Activated B cell treated with CpG ODN at 0.5 μM for 24 hours (primary cell): ENCODE measurements at regions not wholly inside any gene's neighbourhood (a gene's known extent, or its start where the extent isn't known, plus 50 kb on each side); places are given as distances from the start of the nearest gene placed in this dataset.

Source experiments
- ATAC-seq: fragments of 200-7000 bp; cut with Tn5 transposase; one replicate; pipeline ENCODE4 v1.10.0; 2021; ENCODE audit warnings: low read depth, mild to moderate bottlenecking, moderate library complexity
- CTCF ChIA-PET: fragments of 350-600 bp; sonication (Branson Sonifier 250); formaldehyde crosslinking; loops from one replicate; lab custom pipeline; 2021; ENCODE audit warnings: antibody characterized with exemption; lab: Charles Lee
- POLR2A ChIA-PET: fragments of 350-600 bp; sonication (Branson Sonifier 250); formaldehyde crosslinking; loops from one replicate; lab custom pipeline; 2021; ENCODE audit warnings: antibody characterized with exemption; lab: Charles Lee
- DNase-seq: peaks from one replicate; pipeline ENCODE4 v3.0.0; 2022
- H3K27ac Mint-ChIP-seq: one replicate; pipeline ENCODE4 v1.8.0; 2020; ENCODE audit warnings: mixed read lengths
- H3K27me3 Mint-ChIP-seq: one replicate; pipeline ENCODE4 v1.8.0; 2021; ENCODE audit warnings: mixed read lengths
- H3K36me3 Mint-ChIP-seq: one replicate; pipeline ENCODE4 v1.8.0; 2021; ENCODE audit warnings: low read depth, mixed read lengths
- H3K4me1 Mint-ChIP-seq: one replicate; pipeline ENCODE4 v1.8.0; 2021; ENCODE audit warnings: mixed read lengths
- H3K4me3 Mint-ChIP-seq: one replicate; pipeline ENCODE4 v1.8.0; 2020; ENCODE audit warnings: mild to moderate bottlenecking, mixed read lengths
- H3K9me3 Mint-ChIP-seq: one replicate; pipeline ENCODE4 v1.8.0; 2020; ENCODE audit warnings: mixed read lengths
- CTCF ChIP-seq: fragments of 200-600 bp; IDR thresholded peaks from one replicate; pipeline ENCODE4 v1.8.0; 2022; ENCODE audit warnings: antibody characterized with exemption, mild to moderate bottlenecking
- intact Hi-C: fragments of 100-400 bp; cut with micrococcal nuclease; formaldehyde crosslinking; loops from one replicate; pipeline ENCODE4 v1.15.1; 2024

- Mint-ChIP-seq H3K4me1 (no peaks in the 10 kb centered on the region), H3K27ac (no peak overlapping the region)
- POLR2A ChIA-PET, result no interaction called here
Observed at GRCh38 chr4:27835851-27836250, 975.2 kb downstream of the STIM2 start.

GRCh38 chr4:27836523-27836922 lies 975.9 kb downstream of the STIM2 start:
- CTCF ChIA-PET, result no interaction called here
- Mint-ChIP-seq H3K9me3 (peaks cover 7% of the 10 kb centered on the region), H3K36me3 (no peaks in the 10 kb centered on the region), H3K27me3 (no peaks in the 10 kb centered on the region), H3K27ac (no peak overlapping the region), H3K4me3 (no peak overlapping the region), H3K4me1 (no peaks in the 10 kb centered on the region)
- intact Hi-C loops, result no loop called here
- POLR2A ChIA-PET, result no interaction called here
- ATAC-seq (no peak), DNase-seq (no peak)
- TF ChIP-seq CTCF, result no peak

More at GRCh38 chr4:27835851-27836250, 975.2 kb downstream of the STIM2 start:
- Mint-ChIP-seq H3K27me3 (no peaks in the 10 kb centered on the region), H3K4me3 (no peak overlapping the region), H3K9me3 (peaks cover 1% of the 10 kb centered on the region), H3K36me3 (no peaks in the 10 kb centered on the region)
- intact Hi-C loops, result no loop called here
- no peak for DNase-seq
- TF ChIP-seq CTCF, result no peak
- CTCF ChIA-PET, result no interaction called here
- ATAC-seq, result no peak

DNA sequence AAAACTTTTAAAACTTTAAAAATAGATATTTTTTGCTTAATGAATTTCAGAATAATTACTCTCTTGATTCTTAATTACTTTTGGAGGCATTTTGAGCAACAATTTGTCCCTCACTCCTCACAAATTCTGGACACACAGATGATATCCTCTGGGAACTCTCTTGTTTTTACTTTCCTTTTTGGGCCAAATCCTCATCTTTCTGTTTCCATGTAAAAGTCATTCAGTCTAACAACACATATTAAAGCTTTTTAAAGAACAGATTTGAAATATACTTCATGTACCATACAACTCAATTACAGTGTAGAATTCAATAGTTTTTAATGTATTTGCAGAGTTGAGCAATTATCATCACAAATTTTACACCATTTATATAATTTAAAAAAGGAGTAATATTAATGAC lies 983.1 kb downstream of the STIM2 start:
- Mint-ChIP-seq H3K27ac (no peak overlapping the region), H3K36me3 (no peaks in the 10 kb centered on the region), H3K27me3 (no peaks in the 10 kb centered on the region), H3K4me3 (no peak overlapping the region), H3K9me3 (peaks cover 7% of the 10 kb centered on the region), H3K4me1 (no peaks in the 10 kb centered on the region)
- no peak for TF ChIP-seq CTCF
- intact Hi-C loops, result no loop called here
- ChIA-PET CTCF (no interaction called here), POLR2A (no interaction called here)
- no peak for DNase-seq
- ATAC-seq, result no peak

- H3K4me3 Mint-ChIP-seq, result no peak overlapping the region
- no peak overlapping the region for H3K27ac Mint-ChIP-seq
- no peaks in the 10 kb centered on the region for H3K4me1 Mint-ChIP-seq
- H3K27me3 Mint-ChIP-seq, result no peaks in the 10 kb centered on the region
- no peak for DNase-seq
- H3K36me3 Mint-ChIP-seq, result no peaks in the 10 kb centered on the region
- TF ChIP-seq CTCF, result no peak
- H3K9me3 Mint-ChIP-seq, result peaks cover 7% of the 10 kb centered on the region
- POLR2A ChIA-PET, result no interaction called here
- no peak for ATAC-seq
- CTCF ChIA-PET, result no interaction called here
- intact Hi-C loops, result no loop called here
Observed at GRCh38 chr4:27844376-27844775, 983.7 kb downstream of the STIM2 start.

- POLR2A ChIA-PET, result no interaction called here
- ATAC-seq, result no peak
- Mint-ChIP-seq H3K4me1 (no peaks in the 10 kb centered on the region), H3K4me3 (no peak overlapping the region), H3K9me3 (no peaks in the 10 kb centered on the region), H3K36me3 (no peaks in the 10 kb centered on the region), H3K27me3 (no peaks in the 10 kb centered on the region), H3K27ac (no peak overlapping the region)
- TF ChIP-seq CTCF, result no peak
- intact Hi-C loops, result no loop called here
- DNase-seq, result no peak
- CTCF ChIA-PET, result no interaction called here
Observed at GRCh38 chr4:27846951-27847350, 986.3 kb downstream of the STIM2 start.
